H1 (cell line): ENCODE measurements at regions not wholly inside any gene's neighbourhood (a gene's known extent, or its start where the extent isn't known, plus 50 kb on each side); places are given as distances from the start of the nearest gene placed in this dataset.

Experiments used
- CTCF ChIA-PET: fragments of 300-600 bp; sonication (Branson Sonifier 250); formaldehyde crosslinking; loops from one replicate; lab custom pipeline; 2021; ENCODE audit not compliant: partially characterized antibody; lab: Charles Lee
- POLR2A ChIA-PET: fragments of 300-600 bp; sonication (Branson Sonifier 250); formaldehyde crosslinking; loops from one replicate; lab custom pipeline; 2021; ENCODE audit warnings: inconsistent platforms; ENCODE audit not compliant: partially characterized antibody; lab: Charles Lee
- DNase-seq, 2 experiments: peaks; one replicate each; pipeline versions ENCODE4 v3.0.0 to v3.0.0-alpha.2; 2010 to 2022; ENCODE audit warnings: low spot score in 2 of 2, low read depth in 1 of 2, mixed read lengths in 1 of 2
- FAIRE-seq: peaks from 2 replicates; lab custom pipeline; 2011; peaks lifted over from hg19 to GRCh38; lab: Jason Lieb, UNC
- H2AFZ ChIP-seq: 2 replicates; pipeline ENCODE4 v1.8.1; 2012; ENCODE audit warnings: low read length, inconsistent platforms
- H2AK5ac ChIP-seq: 2 replicates; pipeline ENCODE4 v1.6.1; 2013; ENCODE audit warnings: low read depth, low read length
- H2BK120ac ChIP-seq: replicated peaks from 2 replicates; pipeline ENCODE3; 2013; ENCODE audit warnings: low read depth, low read length, inconsistent platforms
- H2BK12ac ChIP-seq: 2 replicates; pipeline ENCODE4 v1.6.1; 2013; ENCODE audit warnings: low read depth, low read length
- H2BK15ac ChIP-seq: 2 replicates; pipeline ENCODE4 v1.6.1; 2013; ENCODE audit warnings: low read length
- H2BK20ac ChIP-seq: 2 replicates; pipeline ENCODE4 v1.6.1; 2013; ENCODE audit warnings: low read length
- H2BK5ac ChIP-seq: 2 replicates; pipeline ENCODE4 v1.6.1; 2013; ENCODE audit warnings: low read depth, low read length
- H3K14ac ChIP-seq: 2 replicates; pipeline ENCODE4 v1.6.1; 2013; ENCODE audit warnings: inconsistent platforms; ENCODE audit not compliant: insufficient read length
- H3K18ac ChIP-seq: 2 replicates; pipeline ENCODE4 v1.6.1; 2013; ENCODE audit warnings: low read length; ENCODE audit errors: extremely low read depth
- H3K23ac ChIP-seq: 2 replicates; pipeline ENCODE4 v1.6.1; 2013; ENCODE audit warnings: inconsistent platforms; ENCODE audit not compliant: insufficient read length
- H3K23me2 ChIP-seq: 2 replicates; pipeline ENCODE4 v1.6.1; 2013; ENCODE audit warnings: low read depth, low read length
- H3K27ac ChIP-seq: 2 replicates; pipeline ENCODE4 v1.6.1; 2011; ENCODE audit warnings: low read depth, low read length, inconsistent platforms
- H3K27me3 ChIP-seq, 4 experiments: replicated peaks in 1 of 4; 1 replicate in 1 of 4; 2 replicates in 3 of 4; pipeline versions ENCODE4 v1.6.1 to v1.8.1; 2011 to 2013; ENCODE audit warnings: low read length in 3 of 4, mild to moderate bottlenecking in 3 of 4, inconsistent platforms in 2 of 4, mixed read lengths in 2 of 4, moderate library complexity in 1 of 4; ENCODE audit not compliant: control insufficient read depth in 3 of 4, insufficient read depth in 3 of 4; ENCODE audit errors: extremely low read depth in 1 of 4
- H3K36me3 ChIP-seq, 4 experiments: 2 replicates each; pipeline versions ENCODE4 v1.6.1 to v1.8.1; 2011 to 2013; ENCODE audit warnings: mild to moderate bottlenecking in 4 of 4, low read length in 3 of 4, moderate library complexity in 2 of 4, control low read depth in 1 of 4, inconsistent platforms in 1 of 4; ENCODE audit not compliant: insufficient read depth in 4 of 4, control insufficient read depth in 2 of 4
- H3K4ac ChIP-seq: replicated peaks from 2 replicates; pipeline ENCODE3; 2013; ENCODE audit warnings: low read length, low read depth, mixed read lengths, inconsistent platforms; ENCODE audit not compliant: insufficient read length
- H3K4me1 ChIP-seq, 4 experiments: replicated peaks in 1 of 4; 1 replicate in 1 of 4; 2 replicates in 3 of 4; pipeline versions ENCODE4 v1.6.1 to v1.8.1; 2011 to 2013; ENCODE audit warnings: low read length in 3 of 4, inconsistent platforms in 2 of 4, mixed read lengths in 1 of 4; ENCODE audit not compliant: insufficient read depth in 4 of 4, control insufficient read depth in 3 of 4
- H3K4me2 ChIP-seq, 2 experiments: 2 replicates each; pipeline versions ENCODE4 v1.6.1 to v1.8.1; 2011 to 2013; ENCODE audit warnings: low read depth in 2 of 2, low read length in 2 of 2, control low read depth in 1 of 2, inconsistent platforms in 1 of 2, mild to moderate bottlenecking in 1 of 2; ENCODE audit not compliant: insufficient read depth in 1 of 2
- H3K4me3 ChIP-seq, 4 experiments: fragments of 200-600, 300-600 bp in 1 of 4; sonication (generic), shearing (Covaris generic), sonication (Bioruptor Twin) in 1 of 4; 2 replicates each; pipeline versions ENCODE4 v1.5.1 to v1.8.1; 2011 to 2016; ENCODE audit warnings: low read length in 4 of 4, low read depth in 3 of 4, control low read depth in 2 of 4, inconsistent platforms in 2 of 4, mild to moderate bottlenecking in 2 of 4, mixed read lengths in 1 of 4, moderate library complexity in 1 of 4; ENCODE audit not compliant: insufficient read depth in 2 of 4; ENCODE audit errors: extremely low read depth in 1 of 4
- H3K56ac ChIP-seq: replicated peaks from 2 replicates; pipeline ENCODE3; 2013; ENCODE audit warnings: low read depth, mild to moderate bottlenecking, mixed read lengths, low read length, inconsistent platforms; ENCODE audit not compliant: insufficient read length
- H3K79me1 ChIP-seq: 2 replicates; pipeline ENCODE4 v1.6.1; 2013; ENCODE audit warnings: low read depth, low read length, control low read depth
- H3K79me2 ChIP-seq, 2 experiments: 2 replicates each; pipeline versions ENCODE4 v1.6.1 to v1.8.1; 2012 to 2013; ENCODE audit warnings: low read length in 2 of 2, mild to moderate bottlenecking in 2 of 2, inconsistent platforms in 1 of 2; ENCODE audit not compliant: insufficient read depth in 2 of 2, control insufficient read depth in 1 of 2
- H3K9ac ChIP-seq, 4 experiments: replicated peaks in 1 of 4; 1 replicate in 1 of 4; 2 replicates in 3 of 4; pipeline versions ENCODE4 v1.6.1 to v1.8.1; 2011 to 2013; ENCODE audit warnings: low read depth in 3 of 4, low read length in 3 of 4, control low read depth in 2 of 4, mild to moderate bottlenecking in 2 of 4, moderate library complexity in 2 of 4, inconsistent platforms in 1 of 4; ENCODE audit errors: extremely low read depth in 1 of 4
- H3K9me3 ChIP-seq, 2 experiments: 2 replicates each; pipeline versions ENCODE4 v1.6.1 to v1.8.1; 2012 to 2013; ENCODE audit warnings: mild to moderate bottlenecking in 2 of 2, moderate library complexity in 2 of 2, control low read depth in 1 of 2, inconsistent platforms in 1 of 2, low read depth in 1 of 2, low read length in 1 of 2, mixed read lengths in 1 of 2; ENCODE audit not compliant: insufficient read depth in 2 of 2
- H4K20me1 ChIP-seq, 2 experiments: replicated peaks in 1 of 2; 2 replicates each; pipeline versions ENCODE3 to v1.8.1; 2011 to 2013; ENCODE audit warnings: inconsistent platforms in 2 of 2, low read length in 2 of 2, mild to moderate bottlenecking in 1 of 2; ENCODE audit not compliant: insufficient read depth in 2 of 2, control insufficient read depth in 1 of 2
- H4K5ac ChIP-seq: 2 replicates; pipeline ENCODE4 v1.6.1; 2013; ENCODE audit warnings: low read length, low read depth, mixed read lengths, inconsistent platforms; ENCODE audit not compliant: insufficient read length
- H4K8ac ChIP-seq: 2 replicates; pipeline ENCODE4 v1.8.0; 2013; ENCODE audit warnings: mild to moderate bottlenecking, moderate library complexity, low read length, inconsistent platforms; ENCODE audit not compliant: insufficient read depth; ENCODE audit errors: extremely low read depth
- H4K91ac ChIP-seq: replicated peaks from 2 replicates; pipeline ENCODE3; 2013; ENCODE audit warnings: low read length, mixed read lengths, inconsistent platforms; ENCODE audit not compliant: insufficient read length
- CBX8 ChIP-seq: fragments of 300-800, 300-1000 bp; sonication (generic); IDR thresholded peaks from 2 replicates; pipeline ENCODE4 v1.7.1; 2016; ENCODE audit warnings: low read depth, low read length, borderline replicate concordance
- NANOG ChIP-seq: IDR thresholded peaks from 2 replicates; pipeline ENCODE4 v1.6.1; 2011; ENCODE audit warnings: low read length, low read depth, mild to moderate bottlenecking, inconsistent platforms; ENCODE audit not compliant: insufficient read depth, poor library complexity, severe bottlenecking
- RAD21 ChIP-seq, 2 experiments: IDR thresholded peaks in 1 of 2; conservative IDR thresholded peaks in 1 of 2; 2 replicates each; pipeline ENCODE4 v1.6.1; 2011; ENCODE audit warnings: low read depth in 2 of 2, low read length in 2 of 2, improper control_type of control experiment in 1 of 2, inconsistent platforms in 1 of 2, mild to moderate bottlenecking in 1 of 2, moderate library complexity in 1 of 2
- RNF2 ChIP-seq: fragments of 200-900, 300-1000 bp; sonication (generic); IDR thresholded peaks from 2 replicates; pipeline ENCODE4 v1.7.1; 2016; ENCODE audit warnings: borderline replicate concordance, low read depth, mild to moderate bottlenecking, antibody characterized with exemption, low read length; ENCODE audit not compliant: poor library complexity, severe bottlenecking; ENCODE audit errors: missing control alignments
- RXRA ChIP-seq: IDR thresholded peaks from 2 replicates; pipeline ENCODE4 v1.6.1; 2011; ENCODE audit warnings: low read depth, mild to moderate bottlenecking, low read length, moderate library complexity; ENCODE audit not compliant: insufficient read depth
- SAP30 ChIP-seq: fragments of 300-600 bp; sonication (generic); IDR thresholded peaks from 2 replicates; pipeline ENCODE4 v1.7.1; 2012; ENCODE audit warnings: low read length, moderate library complexity, mild to moderate bottlenecking, inconsistent platforms; ENCODE audit not compliant: insufficient read depth, insufficient replicate concordance
- SP2 ChIP-seq: IDR thresholded peaks from 2 replicates; pipeline ENCODE4 v1.6.1; 2012; ENCODE audit warnings: mild to moderate bottlenecking, low read length, inconsistent platforms
- WGBS, 2 experiments: shearing (Covaris generic) in 1 of 2; methylation state at CpG; one replicate each; pipeline versions ENCODE4 v1.1.6 to v1.1.7; 2013 to 2015; ENCODE audit warnings: low lambda C conversion rate in 2 of 2, mixed read lengths in 2 of 2, inconsistent platforms in 1 of 2, low coverage in 1 of 2, missing lambda C conversion rate in 1 of 2; ENCODE audit not compliant: insufficient replicate concordance in 2 of 2, insufficient coverage in 1 of 2, insufficient read length in 1 of 2; ENCODE audit errors: extremely low coverage in 1 of 2, missing lambda C conversion rate in 1 of 2; 5-methylcytosine and 5-hydroxymethylcytosine counted together
- TF ChIP-seq, protein P1 (sequence below): IDR thresholded peaks from 2 replicates; pipeline ENCODE4 v1.6.1; 2012; ENCODE audit warnings: inconsistent platforms
- TF ChIP-seq, protein P2 (sequence below): IDR thresholded peaks from 2 replicates; pipeline ENCODE4 v1.6.1; 2012; ENCODE audit warnings: inconsistent platforms
- TF ChIP-seq, protein P3 (sequence below): IDR thresholded peaks from 2 replicates; pipeline ENCODE4 v1.6.1; 2012; ENCODE audit warnings: low read length, inconsistent platforms

DNA sequence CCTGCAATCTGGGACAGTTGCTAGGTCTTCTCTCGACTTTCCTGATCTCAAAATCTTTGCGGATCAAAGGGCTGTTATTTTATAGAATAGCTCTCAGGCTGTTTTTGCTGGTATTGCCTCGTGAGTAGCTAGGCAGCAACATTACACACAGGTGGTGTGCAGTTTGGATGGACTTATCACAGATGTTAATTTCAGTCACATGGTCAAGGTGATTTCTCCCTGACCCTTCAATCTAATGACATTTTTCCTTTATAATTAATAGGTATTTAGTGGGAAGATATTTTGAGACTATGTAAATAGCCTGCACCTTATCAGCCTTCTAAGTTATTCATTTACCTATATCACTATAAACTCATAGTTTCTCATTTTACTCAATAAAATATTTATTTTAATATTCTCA is 309.6 kb upstream of the PRKCQ start:
- H3K14ac ChIP-seq, result no peak overlapping the region
- no peak overlapping the region for H4K8ac ChIP-seq
- peak overlapping the region; percentile 4; the same call in 1 of the 2 replicates for H2BK15ac ChIP-seq
- H2AK5ac ChIP-seq, result no peak overlapping the region
- H2BK20ac ChIP-seq, result no peak overlapping the region
- H2BK12ac ChIP-seq, result no peak overlapping the region
- peaks cover 0 to 15% (median 4%) of the 10 kb centered on the region in 4 experiments; a peak in 4 of 7 replicates for H3K4me1 ChIP-seq
- H3K27ac ChIP-seq, result no peak overlapping the region
- H3K4me2 ChIP-seq, result no peak overlapping the region
- H2BK120ac ChIP-seq, result no peak overlapping the region
- no peaks in the 10 kb centered on the region for H3K23me2 ChIP-seq
- H3K23ac ChIP-seq, result no peak overlapping the region
- no peak overlapping the region for H3K4ac ChIP-seq
- no peaks in the 10 kb centered on the region for H3K79me1 ChIP-seq
- no peak overlapping the region for H3K56ac ChIP-seq
- no peak for DNase-seq
- H3K9me3 ChIP-seq, result no peaks in the 10 kb centered on the region
- POLR2A ChIA-PET, result interaction anchor here (0.6 kb wide), 1 partner anchor 857 kb away, joined by 3 read pairs; no protein-coding TSS in a partner anchor
- no peak overlapping the region for H2BK5ac ChIP-seq
- H3K27me3 ChIP-seq, result no peaks in the 10 kb centered on the region; a peak in 1 of 7 replicates
- no peaks in the 10 kb centered on the region for H3K36me3 ChIP-seq
- FAIRE-seq, result no peak
- H4K5ac ChIP-seq, result no peak overlapping the region
- no peak overlapping the region for H2AFZ ChIP-seq
- no peak overlapping the region for H4K91ac ChIP-seq
- H4K20me1 ChIP-seq, result no peaks in the 10 kb centered on the region
- H3K4me3 ChIP-seq, result no peak overlapping the region
- 72% methylated on average over 3 of the region's 3 CpGs; no CpG with 5 or more reads in 1 of the 2 experiments for WGBS, 2 experiments
- H3K79me2 ChIP-seq, result no peaks in the 10 kb centered on the region
- H3K9ac ChIP-seq, result no peak overlapping the region
- CTCF ChIA-PET, result interaction anchor here (1.0 to 1.4 kb wide), 4 partner anchors 10 to 26 kb away, joined by 3 to 5 read pairs (median 3); no protein-coding TSS in a partner anchor
- no peak overlapping the region for H3K18ac ChIP-seq
- no peak for TF ChIP-seq NANOG
- TF ChIP-seq CBX8, result no peak
- TF ChIP-seq RXRA, result no peak
- no peak for TF ChIP-seq SAP30
- TF ChIP-seq RAD21 (IDR thresholded peaks at IDR 0.05 in 1 of 2, conservative IDR thresholded peaks at IDR 0.05 in 1 of 2; ENCODE audit: low read depth in 2 of 2, low read length in 2 of 2), result no peak
- TF ChIP-seq SP2, result no peak
- TF ChIP-seq, protein P1, sequence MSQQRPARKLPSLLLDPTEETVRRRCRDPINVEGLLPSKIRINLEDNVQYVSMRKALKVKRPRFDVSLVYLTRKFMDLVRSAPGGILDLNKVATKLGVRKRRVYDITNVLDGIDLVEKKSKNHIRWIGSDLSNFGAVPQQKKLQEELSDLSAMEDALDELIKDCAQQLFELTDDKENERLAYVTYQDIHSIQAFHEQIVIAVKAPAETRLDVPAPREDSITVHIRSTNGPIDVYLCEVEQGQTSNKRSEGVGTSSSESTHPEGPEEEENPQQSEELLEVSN, result no peak
- TF ChIP-seq, protein P2, sequence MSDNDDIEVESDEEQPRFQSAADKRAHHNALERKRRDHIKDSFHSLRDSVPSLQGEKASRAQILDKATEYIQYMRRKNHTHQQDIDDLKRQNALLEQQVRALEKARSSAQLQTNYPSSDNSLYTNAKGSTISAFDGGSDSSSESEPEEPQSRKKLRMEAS, result no peak
- TF ChIP-seq, protein P3, sequence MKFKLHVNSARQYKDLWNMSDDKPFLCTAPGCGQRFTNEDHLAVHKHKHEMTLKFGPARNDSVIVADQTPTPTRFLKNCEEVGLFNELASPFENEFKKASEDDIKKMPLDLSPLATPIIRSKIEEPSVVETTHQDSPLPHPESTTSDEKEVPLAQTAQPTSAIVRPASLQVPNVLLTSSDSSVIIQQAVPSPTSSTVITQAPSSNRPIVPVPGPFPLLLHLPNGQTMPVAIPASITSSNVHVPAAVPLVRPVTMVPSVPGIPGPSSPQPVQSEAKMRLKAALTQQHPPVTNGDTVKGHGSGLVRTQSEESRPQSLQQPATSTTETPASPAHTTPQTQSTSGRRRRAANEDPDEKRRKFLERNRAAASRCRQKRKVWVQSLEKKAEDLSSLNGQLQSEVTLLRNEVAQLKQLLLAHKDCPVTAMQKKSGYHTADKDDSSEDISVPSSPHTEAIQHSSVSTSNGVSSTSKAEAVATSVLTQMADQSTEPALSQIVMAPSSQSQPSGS, result no peak
- no peak for TF ChIP-seq RNF2
